HG02981 (cell line): ENCODE measurements at regions not wholly inside any gene's neighbourhood (a gene's known extent, or its start where the extent isn't known, plus 50 kb on each side); places are given as distances from the start of the nearest gene placed in this dataset.

Experiments
- ATAC-seq: cut with Tn5 transposase; IDR thresholded peaks from one replicate; pipeline ENCODE4 v1.9.1; 2021; ENCODE audit warnings: mild to moderate bottlenecking, moderate library complexity; ENCODE audit not compliant: unreplicated experiment

DNA sequence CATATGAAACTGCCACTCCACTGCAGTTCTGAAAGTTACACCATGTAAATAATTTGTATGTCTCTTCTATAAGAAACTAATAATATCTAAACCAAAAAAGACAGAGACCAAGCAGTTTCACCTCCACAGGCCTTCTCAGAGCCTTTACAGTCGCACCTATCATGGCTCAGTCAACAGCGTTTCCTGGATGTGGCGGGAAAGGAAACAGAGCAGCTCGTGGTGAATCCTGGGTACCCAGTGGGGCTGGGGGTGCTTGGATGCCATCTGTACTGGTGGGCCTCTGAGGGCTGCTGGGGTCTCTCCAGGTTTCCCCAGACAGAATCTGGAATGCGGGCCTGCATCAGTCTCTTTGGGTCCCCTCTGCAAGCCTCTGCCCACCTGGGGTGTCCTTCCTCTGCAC lies 100.2 kb upstream of the CASZ1 start:
- no peak for ATAC-seq

DNA sequence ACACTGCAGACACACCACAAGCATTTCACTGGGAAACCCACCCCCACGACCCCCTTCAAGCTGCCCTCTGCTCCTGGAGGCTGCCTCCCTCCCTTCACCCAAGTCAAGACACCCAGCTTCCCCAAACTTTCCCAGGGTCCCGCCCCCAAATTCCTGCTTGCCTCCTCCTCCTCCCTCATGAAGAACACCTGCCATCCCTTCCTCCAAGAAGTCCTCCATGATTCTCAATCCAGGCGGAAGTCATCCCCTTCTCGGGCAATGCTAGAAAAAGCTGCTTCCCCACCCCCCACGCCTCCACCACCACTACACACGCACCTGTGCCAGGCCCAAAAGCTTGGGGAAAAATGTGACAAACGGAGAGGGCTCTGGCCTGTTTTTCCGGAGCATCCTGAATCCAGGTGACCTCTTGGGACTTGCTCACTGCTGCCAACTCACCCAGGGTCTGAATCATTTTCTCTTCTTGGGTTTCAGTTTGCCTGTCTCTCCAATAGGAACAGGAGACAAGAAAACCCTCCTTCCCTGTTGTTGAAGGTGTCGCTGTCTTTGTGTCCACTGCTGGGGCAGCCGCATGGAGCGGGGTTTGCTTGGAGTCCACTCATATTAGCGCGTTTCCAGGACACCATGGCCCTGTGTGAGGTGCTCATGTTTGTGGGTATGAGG lies 101.0 kb upstream of the CASZ1 start:
- ATAC-seq = no peak

DNA sequence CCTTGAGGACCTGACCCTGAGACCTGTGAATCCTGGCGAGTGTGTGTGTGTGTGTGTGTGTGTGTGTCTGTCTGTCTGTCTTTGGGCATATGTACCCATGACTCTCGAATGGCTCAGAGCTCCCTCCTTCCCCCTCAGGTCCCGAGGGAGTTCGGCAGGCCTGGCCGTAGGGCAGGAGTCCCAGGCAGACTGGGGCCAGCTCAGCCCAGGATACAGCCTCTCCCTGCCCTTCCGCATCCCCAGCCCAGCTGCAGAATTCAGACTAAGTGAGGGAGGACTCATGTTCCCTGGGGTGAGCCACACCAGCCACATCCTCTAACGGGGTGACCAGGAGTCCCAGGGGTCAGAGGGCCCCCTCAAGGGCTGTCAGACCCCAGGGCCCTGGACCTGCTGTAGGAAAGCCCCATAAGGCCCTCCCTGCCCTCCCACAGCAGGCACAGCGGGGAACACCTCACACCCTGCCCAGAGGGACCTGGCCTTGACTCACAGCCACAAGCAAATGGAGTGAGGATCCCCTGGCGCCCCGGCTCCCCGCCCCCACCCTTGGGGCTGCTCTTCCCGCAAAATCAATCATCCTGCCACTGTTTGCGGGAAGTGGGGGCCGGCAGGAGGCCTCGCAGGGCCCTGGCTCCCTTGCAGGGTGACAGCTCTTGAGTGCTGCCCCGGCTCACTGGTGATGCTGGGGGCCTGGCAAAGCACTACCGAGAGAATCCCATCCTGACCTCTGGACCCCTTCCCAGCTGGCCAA lies 101.7 kb upstream of the CASZ1 start:
- ATAC-seq = no peak

DNA sequence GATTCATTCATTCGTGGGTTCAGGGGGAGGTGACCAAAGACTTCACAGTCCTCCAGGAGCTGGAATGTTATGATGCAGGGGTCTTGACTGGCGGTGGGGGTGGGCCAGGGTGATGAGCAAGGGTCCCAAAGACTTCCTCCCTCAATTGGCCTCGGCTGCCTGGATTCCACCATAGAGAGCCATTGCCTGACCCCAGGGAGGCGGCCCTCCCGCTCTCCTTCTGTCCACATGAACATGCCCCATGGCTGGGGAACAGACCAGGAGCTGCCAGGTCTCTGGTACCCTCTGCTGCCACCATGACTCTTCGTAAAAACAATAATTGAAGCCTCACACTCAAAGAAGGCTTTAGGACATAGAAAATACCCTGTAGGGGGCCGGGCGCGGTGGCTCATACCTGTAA lies 102.5 kb upstream of the CASZ1 start:
- ATAC-seq = no peak

DNA sequence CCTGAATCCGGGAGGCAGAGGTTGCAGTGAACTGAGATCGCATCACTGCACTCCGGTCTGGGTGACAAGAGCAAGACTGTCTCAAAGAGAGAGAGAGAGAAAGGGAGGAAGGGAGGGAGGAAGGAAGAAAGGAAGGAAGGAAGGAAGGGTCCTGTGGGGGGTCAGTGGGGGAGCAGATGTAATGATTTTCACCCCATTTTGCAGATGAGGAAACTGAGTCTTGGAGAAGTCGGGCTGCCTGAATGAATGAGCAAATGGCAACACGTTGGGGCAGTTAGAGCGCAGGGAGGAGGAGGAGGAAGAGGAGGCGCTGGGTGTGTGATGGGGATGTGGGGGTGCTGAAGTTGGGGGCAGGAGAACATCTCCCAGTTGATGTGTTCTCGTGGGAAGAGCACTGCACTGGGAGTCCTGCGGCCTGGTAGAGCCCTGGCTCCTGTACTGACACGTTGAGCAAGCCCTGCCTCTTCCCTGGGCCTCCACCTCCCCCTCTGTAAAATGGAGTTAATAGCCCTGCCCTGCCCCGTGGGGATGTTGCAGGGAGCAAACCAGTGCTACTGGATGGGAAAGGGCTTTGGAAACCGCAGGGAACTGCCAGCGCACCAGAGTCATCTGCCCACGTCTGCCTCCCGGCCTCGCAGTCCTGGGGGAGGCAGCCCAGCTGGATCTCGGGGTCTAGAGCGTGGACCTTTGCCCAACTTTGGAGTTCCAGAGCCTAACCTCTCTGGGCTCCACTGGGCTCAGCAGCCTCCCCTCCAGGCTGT lies 103.2 kb upstream of the CASZ1 start:
- ATAC-seq = no peak

DNA sequence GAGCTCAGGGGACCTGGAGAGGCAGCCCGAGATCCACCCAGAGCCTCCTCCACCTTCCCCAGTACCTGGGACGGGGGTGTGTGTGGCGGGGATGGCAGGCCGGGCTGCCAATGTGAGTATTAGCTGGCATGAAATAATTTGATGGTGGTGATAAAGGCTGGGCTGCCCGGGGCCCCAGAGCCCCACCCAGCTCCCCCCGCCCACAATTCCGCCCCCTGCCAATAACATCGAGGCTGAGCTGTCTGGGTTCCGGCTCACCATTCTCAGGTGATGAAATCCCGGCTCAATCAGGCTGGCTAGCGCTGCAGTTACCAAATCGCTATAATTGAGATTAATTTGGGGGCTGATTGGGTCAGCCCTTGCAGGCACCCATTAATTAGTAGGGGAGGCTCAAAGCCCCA lies 103.8 kb upstream of the CASZ1 start:
- no peak for ATAC-seq

DNA sequence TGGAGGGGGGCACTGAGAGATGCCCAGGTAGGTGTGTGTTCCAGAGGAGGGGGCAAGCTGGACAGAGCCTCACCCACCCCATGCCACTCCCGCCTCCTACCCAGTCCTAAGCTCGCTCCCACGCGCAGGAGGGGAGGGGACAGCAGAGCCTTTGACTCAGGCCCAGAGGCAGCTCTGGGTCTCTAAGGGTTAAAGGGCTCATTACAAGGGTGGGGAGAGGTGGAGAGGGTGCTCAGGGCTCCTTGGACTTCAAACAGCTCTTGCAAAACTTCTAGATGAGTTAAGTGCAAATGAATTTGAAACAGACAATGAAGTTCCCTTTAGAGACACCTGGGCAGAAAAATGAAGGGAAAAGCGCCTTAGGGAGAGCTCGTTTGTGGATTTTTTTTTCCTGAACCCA lies 104.2 kb upstream of the CASZ1 start:
- no peak for ATAC-seq

DNA sequence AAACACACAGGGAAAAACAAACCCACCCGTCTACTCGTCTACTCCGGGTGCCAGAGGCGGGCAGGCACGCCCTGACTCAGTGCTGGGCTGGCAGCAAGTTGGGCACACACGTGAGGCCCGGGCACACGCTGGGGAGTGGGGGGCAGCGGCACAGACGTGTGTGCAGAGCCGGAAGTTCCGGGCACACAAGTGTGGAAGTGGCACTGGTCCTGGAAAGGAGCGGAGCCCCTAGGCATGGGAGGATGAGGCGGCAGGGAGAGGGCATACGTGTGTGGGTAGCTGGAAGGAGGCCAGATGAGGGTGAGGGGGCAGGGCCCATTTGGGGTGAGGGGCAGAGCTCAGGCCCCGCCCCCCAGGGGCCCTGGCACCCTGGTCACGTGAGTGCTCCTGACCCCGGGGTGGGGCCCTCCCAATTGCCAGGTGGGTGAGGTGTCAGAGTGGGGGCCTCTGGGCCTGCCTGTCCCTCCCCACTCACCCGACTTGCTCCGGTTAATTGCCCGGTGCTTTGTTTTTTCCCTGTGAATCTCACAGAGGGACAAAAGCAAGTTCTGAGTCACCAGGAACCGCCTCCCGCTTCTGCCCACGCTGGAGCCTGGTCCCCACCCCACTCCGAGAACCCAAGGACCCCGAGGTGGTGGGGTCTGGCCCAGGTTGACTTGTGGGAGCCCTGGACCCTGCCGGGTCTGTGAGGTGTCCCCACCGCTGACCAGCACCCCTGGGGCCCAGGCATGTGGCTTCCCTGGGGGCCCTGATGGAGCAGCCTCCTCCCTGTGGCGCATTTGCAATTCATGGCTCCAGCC lies 104.8 kb upstream of the CASZ1 start:
- no peak for ATAC-seq

DNA sequence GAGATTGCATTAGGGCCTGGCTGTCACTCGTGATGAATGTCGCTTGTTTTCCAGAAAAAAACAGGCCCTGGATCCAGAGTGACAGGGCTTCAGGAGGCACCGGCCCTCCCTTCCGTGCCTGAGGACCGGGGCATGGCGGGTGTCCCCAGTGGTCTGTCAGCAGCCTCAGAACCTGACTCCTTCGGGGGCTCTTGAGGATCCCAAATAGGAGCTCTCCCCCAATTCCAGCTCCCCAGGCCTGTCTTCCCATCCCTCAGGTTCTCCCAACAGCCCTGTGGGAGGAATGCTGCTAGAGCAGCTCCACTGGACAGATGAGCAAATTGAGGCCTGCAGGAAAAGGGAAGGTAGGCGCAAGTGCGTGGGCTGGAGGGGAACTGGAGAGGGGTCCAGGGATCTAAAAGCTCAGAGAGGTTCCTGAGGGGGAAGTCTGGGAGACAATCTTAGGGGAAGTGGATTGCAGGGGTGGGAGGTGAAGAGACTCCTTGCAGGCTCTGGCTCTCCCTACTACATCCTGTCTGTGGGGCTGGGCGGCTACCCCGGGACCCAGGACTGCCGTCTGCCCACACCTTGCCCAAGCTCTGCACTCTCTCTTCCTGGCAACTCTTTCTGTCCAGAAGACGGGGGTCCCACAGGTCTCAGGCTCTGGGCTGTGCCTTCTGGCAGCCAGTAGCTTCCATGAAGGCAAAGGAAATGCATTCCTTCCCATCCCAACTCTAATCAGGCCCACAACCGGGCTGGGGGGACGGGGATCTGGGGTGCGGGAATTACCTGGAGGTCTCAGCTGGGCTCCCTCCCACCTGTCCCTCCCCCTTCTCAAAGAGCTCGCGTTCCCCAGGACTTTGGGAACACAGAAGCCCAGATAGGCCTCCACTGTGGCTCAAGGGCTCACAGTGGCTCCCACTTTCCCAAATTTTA lies 105.7 kb upstream of the CASZ1 start:
- ATAC-seq = no peak

DNA sequence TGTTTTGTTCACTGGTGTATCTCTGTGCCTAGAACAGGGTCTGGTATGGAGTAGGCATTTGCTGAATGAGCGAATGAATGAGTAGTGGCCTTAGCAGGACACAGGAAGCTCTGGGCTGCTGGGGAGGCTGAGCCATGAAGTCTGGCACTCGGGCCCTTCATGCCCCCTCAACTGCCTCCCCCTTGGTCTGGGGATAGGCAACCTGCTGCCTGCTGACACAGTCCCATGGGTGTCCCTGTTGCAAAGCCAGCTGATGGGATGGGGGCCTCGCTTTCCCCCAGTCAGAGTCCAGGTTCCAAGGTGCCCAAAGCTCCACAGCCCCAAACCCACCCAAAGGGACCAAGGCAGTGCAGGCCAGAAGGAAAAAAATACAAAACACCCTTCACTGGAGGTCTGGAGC lies 107.0 kb upstream of the CASZ1 start:
- ATAC-seq = no peak

DNA sequence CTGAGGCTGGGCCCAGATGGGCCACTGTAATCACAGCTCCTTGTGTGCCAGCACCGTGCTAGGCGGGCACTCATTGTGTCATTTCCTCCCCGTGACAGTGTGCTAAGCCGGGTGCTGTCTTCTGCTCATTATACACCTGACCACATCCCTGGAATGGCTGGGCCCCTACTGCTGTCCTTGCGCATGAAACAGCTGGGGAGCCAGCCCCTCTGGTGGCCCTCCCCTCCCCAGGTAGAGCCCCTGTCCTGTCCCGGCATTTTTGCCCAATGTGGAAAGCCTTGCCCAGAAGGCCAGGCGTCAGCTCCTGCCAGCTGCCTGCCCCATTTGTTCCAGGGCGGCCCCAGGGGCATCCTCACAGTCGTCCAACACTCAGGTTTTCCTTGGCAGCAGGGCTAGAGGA lies 107.4 kb upstream of the CASZ1 start:
- no peak for ATAC-seq

DNA sequence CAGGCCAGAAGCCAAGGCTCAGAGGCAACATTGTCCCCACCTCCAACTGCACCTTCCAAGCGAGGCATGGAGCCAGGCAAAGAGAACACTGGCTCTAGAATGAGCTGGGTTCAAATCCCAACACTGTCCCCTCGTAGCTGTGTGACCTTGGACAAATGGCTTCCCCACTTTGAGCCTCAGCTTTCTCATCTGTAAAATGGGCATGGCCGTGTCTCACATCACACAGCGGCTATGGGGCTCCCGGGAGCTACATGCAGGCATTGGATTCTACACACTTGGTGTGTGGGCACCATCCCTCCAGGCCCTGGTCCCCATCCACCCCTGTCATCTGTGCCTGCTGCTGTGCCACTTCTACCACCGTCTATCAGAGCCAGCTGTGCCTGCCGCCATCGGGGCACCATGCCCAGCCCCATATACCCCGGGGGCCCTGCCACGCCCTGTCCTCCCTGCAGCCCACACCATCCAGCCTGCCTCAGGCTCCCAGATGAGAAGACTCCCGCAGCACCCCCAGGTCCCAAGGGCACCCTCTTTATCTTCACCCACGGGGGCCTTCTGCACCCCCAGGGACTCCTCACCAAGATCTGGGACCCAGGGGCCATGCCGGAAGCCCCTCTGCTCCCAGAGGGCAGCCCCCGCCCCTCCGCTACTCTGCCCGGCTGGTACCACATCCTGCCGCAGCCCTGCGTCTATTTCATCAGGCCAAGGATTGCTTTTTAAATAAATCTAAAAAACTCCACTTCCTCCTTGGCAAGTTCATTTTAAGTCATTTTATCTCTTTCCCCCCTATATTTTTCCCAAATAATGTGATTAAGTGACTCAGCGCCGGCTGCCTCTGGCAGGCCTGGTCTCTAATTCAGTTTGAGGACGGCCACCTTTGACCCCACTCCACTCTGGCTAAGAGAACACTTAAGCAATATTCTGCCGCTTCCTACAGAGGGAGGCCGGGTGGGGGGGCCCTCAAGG lies 107.8 kb upstream of the TARDBP start:
- no peak for ATAC-seq

DNA sequence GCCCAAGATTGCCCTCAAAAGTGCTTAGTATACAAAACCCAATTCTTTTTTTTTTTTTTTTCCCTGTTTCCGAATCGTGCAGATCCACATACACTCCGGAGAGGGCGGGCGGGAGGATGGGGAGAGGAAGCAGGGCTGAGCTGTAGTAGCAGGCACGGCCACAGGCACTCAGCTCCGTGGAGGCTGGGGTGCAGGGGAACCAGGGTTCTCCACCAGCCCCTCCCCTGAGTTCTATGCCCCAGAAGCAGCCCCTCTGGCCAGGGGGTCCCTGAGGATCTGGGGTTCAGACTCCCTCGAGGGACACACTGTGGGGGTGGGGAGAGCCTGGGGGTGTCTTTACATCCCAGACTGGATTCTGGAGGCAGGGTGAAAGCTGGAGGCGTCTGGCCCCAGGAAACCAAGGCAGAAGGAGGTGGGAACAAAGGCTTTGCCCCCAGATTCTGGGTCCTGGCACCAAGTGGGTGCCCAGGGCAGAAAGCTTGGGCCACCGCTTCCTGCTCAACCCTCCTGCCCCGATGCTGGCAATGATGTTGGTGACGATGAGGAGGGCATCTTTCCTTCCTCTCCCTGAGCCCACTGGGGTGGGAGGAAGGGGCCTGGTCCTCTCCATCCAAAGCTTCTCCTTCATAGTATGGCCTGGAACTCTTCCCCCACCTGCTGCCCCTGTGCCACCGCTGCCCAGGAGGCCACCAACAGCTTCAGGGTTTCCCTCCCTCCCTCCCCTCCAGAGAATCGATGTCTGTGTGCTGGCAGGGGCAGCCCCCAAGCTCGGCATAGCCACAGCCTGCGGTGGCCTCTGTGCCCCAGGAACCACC lies 106.4 kb upstream of the TARDBP start:
- ATAC-seq = no peak

DNA sequence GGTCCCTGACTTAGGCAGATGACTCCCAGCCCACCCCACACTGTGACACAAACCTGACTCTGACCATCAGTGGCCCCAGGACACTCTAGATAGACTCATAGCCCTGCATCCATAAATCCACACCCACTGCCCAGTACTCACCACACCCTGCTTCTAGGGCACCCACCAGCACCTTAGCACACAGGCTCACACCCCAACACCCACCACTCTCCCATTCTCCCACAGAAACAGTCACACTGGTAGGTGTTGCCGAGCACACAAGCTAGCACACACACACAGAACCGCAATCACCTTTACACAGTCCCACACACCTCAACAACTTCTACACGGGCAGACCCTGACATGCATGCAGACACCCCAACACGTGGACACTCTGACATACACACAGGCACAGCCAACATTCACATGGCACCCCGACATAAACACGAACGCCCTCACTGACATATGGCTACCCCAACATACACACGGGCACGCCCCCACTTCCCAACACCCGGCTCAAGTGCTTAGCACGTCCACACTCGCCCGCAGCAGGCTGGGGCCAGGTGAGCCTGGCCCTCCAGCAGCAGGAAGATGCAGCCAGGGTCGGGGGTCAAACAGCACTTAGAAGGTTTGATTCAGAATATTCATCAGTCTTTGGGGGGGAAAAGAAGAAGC lies 105.5 kb upstream of the TARDBP start:
- ATAC-seq = no peak

DNA sequence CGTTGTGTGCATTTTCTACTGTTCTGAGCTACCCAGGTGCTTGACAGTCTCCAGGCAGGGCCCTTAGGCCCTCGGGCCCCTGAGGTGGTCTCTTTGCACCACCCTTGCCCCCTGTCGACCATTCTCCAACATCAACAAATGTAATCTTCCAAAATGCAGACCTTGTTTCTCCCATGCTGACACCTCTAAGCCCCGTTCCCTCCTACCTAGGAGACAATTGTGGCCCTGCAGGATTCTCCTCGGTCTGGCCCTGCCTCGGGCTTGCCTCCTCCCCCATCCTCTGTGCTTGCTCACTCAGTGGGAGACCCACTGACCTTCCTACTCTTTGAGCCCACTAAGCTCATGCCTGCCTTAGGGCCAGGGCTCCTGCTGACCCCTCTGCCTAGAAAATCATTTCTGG lies 104.2 kb upstream of the TARDBP start:
- ATAC-seq = no peak

DNA sequence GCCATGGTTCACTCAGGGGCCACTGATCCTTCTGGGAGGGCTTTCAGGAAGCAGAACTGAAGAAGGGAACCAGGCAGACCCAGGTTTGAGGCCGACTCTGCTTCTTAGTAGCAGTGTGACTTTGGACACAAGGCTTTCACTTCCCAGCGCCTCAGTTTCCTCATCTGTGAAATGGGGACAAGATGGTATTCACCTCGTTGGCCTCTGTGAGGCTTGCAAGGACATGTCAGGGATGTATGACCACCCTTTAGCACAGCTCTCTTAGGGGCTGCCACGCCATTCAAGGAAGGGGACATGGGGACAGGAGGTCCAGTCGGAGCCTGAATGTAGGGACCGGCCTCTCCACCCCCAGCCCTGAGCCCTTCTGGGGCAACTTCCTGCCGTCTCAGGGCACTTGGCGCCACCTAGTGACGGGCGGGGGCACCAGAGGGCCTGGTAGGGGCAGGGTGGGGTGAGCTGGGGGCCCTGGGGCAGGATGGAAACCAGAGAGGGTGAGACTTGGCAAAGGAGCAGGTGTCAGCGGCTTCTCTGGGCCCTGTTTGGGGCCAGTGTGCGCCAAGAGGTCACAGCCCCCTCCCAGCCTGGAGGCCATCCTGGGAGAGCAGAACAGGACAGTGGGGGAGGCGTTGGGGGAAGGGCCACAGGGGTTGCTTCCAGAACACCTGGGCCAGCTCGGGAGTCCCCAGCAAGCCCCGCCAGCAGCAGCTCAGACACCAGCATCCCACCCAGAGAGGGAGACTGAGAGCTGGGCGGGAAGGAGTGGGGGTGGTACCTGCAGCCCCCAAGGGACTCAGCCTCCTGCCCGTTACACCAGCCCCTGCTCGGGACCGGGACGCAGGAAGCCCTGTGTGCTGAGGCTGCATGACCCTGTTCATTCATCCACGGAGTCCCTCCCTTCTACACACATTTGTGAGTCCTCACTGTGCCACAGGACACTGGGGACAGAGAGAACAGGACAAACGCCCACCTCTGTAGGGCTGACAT lies 102.5 kb upstream of the TARDBP start:
- ATAC-seq = no peak
